Kidney (tissue), 13 donors: ENCODE measurements at regions not wholly inside any gene's neighbourhood (a gene's known extent, or its start where the extent isn't known, plus 50 kb on each side); places are given as distances from the start of the nearest gene placed in this dataset.

Experiments
- DNase-seq, 5 donors: peaks; one replicate each; pipeline ENCODE4 v3.0.0-alpha.2; 2013 to 2020
- FAIRE-seq: peaks from 2 replicates; lab custom pipeline; 2012; peaks lifted over from hg19 to GRCh38; lab: Jason Lieb, UNC
- H3K27ac ChIP-seq, 2 donors: one replicate each; pipeline ENCODE4 v1.7.0; 2013; ENCODE audit warnings: low read depth in 2 of 2, low read length in 2 of 2, inconsistent platforms in 1 of 2
- H3K27me3 ChIP-seq: one replicate; pipeline ENCODE4 v1.7.1; 2013; ENCODE audit warnings: low read length, inconsistent platforms; ENCODE audit not compliant: control insufficient read depth, insufficient read depth
- H3K36me3 ChIP-seq, 3 donors: one replicate each; pipeline versions ENCODE4 v1.7.0 to v1.7.1; 2013; ENCODE audit warnings: low read length in 3 of 3, control low read depth in 1 of 3, inconsistent platforms in 1 of 3; ENCODE audit not compliant: insufficient read depth in 3 of 3, control insufficient read depth in 2 of 3
- H3K4me1 ChIP-seq, 3 donors: one replicate each; pipeline versions ENCODE4 v1.7.0 to v1.7.1; 2013; ENCODE audit warnings: low read length in 3 of 3, inconsistent platforms in 1 of 3, low read depth in 1 of 3; ENCODE audit not compliant: control insufficient read depth in 2 of 3, insufficient read depth in 2 of 3
- H3K4me3 ChIP-seq, 3 donors: one replicate each; pipeline versions ENCODE4 v1.7.0 to v1.8.1; 2013; ENCODE audit warnings: low read length in 3 of 3, control low read depth in 1 of 3, inconsistent platforms in 1 of 3
- H3K9ac ChIP-seq, 3 donors: one replicate each; pipeline versions ENCODE4 v1.7.0 to v1.7.1; 2013; ENCODE audit warnings: low read length in 3 of 3, control low read depth in 1 of 3, inconsistent platforms in 1 of 3
- H3K9me3 ChIP-seq, 3 donors: one replicate each; pipeline versions ENCODE4 v1.7.0 to v1.7.1; 2013; ENCODE audit warnings: low read length in 3 of 3, control low read depth in 1 of 3, inconsistent platforms in 1 of 3; ENCODE audit not compliant: control insufficient read depth in 2 of 3, insufficient read depth in 1 of 3
- CTCF ChIP-seq: IDR thresholded peaks from 3 replicates; pipeline ENCODE4 v1.5.1; 2012; ENCODE audit warnings: mild to moderate bottlenecking, moderate library complexity, borderline replicate concordance; ENCODE audit not compliant: insufficient read depth; ENCODE audit errors: extremely low read depth
- intact Hi-C: fragments of 100-400 bp; cut with DNase I; formaldehyde crosslinking; loops from one replicate; pipeline ENCODE4 v1.11.1; 2022
- donor health status: control.
- donor health status: control.
- donor health status: control.
- donor health status: control.
- donor health status: control.
- donor health status: DM: yes; HTN: yes; CAD: no.
- donor health status: Normal renal cell carcinoma (clear cell type).

DNA sequence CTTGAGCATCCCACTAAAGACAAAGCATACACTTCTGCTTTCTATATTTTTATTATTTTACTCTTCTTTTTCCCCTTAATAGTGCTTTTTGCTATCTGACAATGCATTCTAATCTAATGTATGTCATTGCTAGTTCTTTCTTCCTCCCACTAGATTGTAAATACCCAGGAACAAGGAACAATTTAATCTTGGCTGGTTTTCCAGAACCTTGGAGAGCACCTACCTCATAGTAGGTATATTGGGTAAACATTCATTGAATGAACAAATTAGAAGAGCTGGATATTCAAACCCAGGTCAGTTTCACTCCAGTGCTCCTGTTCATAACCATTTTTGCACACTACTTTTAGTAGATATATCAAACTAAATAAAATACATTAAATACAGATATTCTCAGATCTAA lies 1617.6 kb upstream of the SLC10A2 start:
- H3K27ac ChIP-seq, result no peak overlapping the region
- DNase-seq (peak in 2 of 5 donors; percentile 27 to 40), FAIRE-seq (no peak)
- no peak for TF ChIP-seq CTCF
- H3K27me3 ChIP-seq, result no peaks in the 10 kb centered on the region
- intact Hi-C loops, result no loop called here
- H3K9ac ChIP-seq, result no peak overlapping the region
- no peaks in the 10 kb centered on the region for H3K4me1 ChIP-seq
- no peaks in the 10 kb centered on the region for H3K36me3 ChIP-seq
- no peaks in the 10 kb centered on the region for H3K9me3 ChIP-seq
- H3K4me3 ChIP-seq, result no peak overlapping the region

DNA sequence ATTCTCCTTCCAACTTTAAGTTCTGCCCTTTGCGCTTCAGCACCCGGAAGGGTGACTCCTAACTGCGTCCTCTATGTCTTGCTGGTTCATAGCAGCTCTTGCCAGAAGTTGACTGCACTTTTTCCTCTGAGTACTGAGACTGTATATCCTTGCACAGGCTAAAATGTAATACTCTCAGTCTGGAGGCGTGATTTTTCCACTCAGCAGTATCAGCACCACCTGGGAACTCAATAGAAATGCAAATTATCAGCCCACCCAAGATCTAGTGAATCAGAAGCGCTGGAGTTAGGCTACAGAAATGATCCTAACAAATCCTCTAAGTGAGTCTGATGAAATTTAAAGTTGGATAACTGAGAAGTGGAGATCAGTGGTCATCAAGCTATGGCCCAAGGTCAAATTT lies 1611.9 kb upstream of the SLC10A2 start:
- FAIRE-seq, result no peak
- intact Hi-C loops, result no loop called here
- no peak overlapping the region for H3K9ac ChIP-seq
- no peak overlapping the region for H3K4me3 ChIP-seq
- TF ChIP-seq CTCF, result no peak
- no peak overlapping the region for H3K27ac ChIP-seq
- H3K9me3 ChIP-seq, result no peaks in the 10 kb centered on the region
- no peaks in the 10 kb centered on the region for H3K4me1 ChIP-seq
- DNase-seq, result no peak
- no peaks in the 10 kb centered on the region for H3K36me3 ChIP-seq
- H3K27me3 ChIP-seq, result no peaks in the 10 kb centered on the region

GRCh38 chr13:104671901-104672300 lies 1605.7 kb upstream of the SLC10A2 start:
- Histone ChIP-seq H3K36me3 (no peaks in the 10 kb centered on the region), H3K9me3 (no peaks in the 10 kb centered on the region), H3K27ac (no peak overlapping the region), H3K4me3 (no peak overlapping the region), H3K27me3 (no peaks in the 10 kb centered on the region), H3K9ac (no peak overlapping the region), H3K4me1 (no peaks in the 10 kb centered on the region)
- FAIRE-seq (no peak), DNase-seq (no peak)
- intact Hi-C loops, result no loop called here
- TF ChIP-seq CTCF, result no peak

DNA sequence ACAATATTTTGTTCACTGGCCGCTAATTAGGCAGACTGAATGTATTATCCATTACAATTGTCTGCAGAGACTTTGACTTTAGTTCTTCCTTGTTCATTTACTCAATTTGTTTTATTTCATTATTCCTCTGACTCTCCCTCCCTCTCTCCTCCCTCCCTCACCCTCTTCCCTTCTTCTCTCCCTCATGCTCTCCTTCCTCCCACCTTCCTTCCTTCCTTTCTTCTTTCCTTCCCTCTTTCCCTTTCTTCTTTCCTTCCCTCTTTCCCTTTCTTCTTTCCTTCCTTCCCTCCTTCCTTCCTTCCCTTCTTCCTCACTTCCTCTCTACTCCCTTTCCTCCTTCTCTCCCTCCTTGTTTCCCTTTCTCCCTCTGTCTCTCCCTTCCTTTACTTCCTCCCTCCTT lies 1591.0 kb upstream of the SLC10A2 start:
- H3K27me3 ChIP-seq, result no peaks in the 10 kb centered on the region
- TF ChIP-seq CTCF, result no peak
- H3K36me3 ChIP-seq, result no peaks in the 10 kb centered on the region
- FAIRE-seq, result no peak
- no peak overlapping the region for H3K4me3 ChIP-seq
- no peak overlapping the region for H3K9ac ChIP-seq
- H3K4me1 ChIP-seq, result no peaks in the 10 kb centered on the region
- intact Hi-C loops, result no loop called here
- H3K27ac ChIP-seq, result no peak overlapping the region
- no peak for DNase-seq
- H3K9me3 ChIP-seq, result no peaks in the 10 kb centered on the region
